HUES64 (cell line): ENCODE measurements at regions not wholly inside any gene's neighbourhood (a gene's known extent, or its start where the extent isn't known, plus 50 kb on each side); places are given as distances from the start of the nearest gene placed in this dataset.
"Not testable (repeated sequence)": the region's sequence is repeated elsewhere in the genome, so short reads cannot be mapped to it uniquely, and the experiment has no call there.

Source experiments
- H3K27ac ChIP-seq: 2 replicates; pipeline ENCODE4 v1.7.0; 2013; ENCODE audit warnings: low read depth, low read length, inconsistent platforms
- H3K27me3 ChIP-seq: 2 replicates; pipeline ENCODE4 v1.6.1; 2013; ENCODE audit warnings: mild to moderate bottlenecking, low read length; ENCODE audit not compliant: insufficient read depth
- H3K36me3 ChIP-seq: 2 replicates; pipeline ENCODE4 v1.6.1; 2013; ENCODE audit warnings: mild to moderate bottlenecking, low read length; ENCODE audit not compliant: insufficient read depth
- H3K4me1 ChIP-seq: 2 replicates; pipeline ENCODE4 v1.6.1; 2013; ENCODE audit warnings: mild to moderate bottlenecking, low read length, moderate library complexity; ENCODE audit not compliant: insufficient read depth
- H3K4me3 ChIP-seq: 2 replicates; pipeline ENCODE4 v1.5.1; 2013; ENCODE audit warnings: mild to moderate bottlenecking, low read length, moderate library complexity
- H3K9ac ChIP-seq: 2 replicates; pipeline ENCODE4 v1.6.1; 2013; ENCODE audit warnings: mild to moderate bottlenecking, low read depth, low read length
- H3K9me3 ChIP-seq: 2 replicates; pipeline ENCODE4 v1.6.1; 2013; ENCODE audit warnings: low read depth, low read length; ENCODE audit not compliant: insufficient read depth
- WGBS: fragments of 150-250, 120-280 bp; methylation state at CpG from one replicate; pipeline ENCODE4 v1.1.7; 2013; ENCODE audit warnings: missing lambda C conversion rate; 5-methylcytosine and 5-hydroxymethylcytosine counted together

- Histone ChIP-seq H3K36me3 (no peaks in the 10 kb centered on the region), H3K9me3 (peaks cover 14% of the 10 kb centered on the region), H3K4me1 (no peaks in the 10 kb centered on the region), H3K4me3 (no peak overlapping the region), H3K27ac (no peak overlapping the region), H3K9ac (no peak overlapping the region), H3K27me3 (no peaks in the 10 kb centered on the region)
Measured at GRCh38 chr11:114942207-114942606, 263.9 kb downstream of the NXPE2 start.

- H3K4me3 ChIP-seq: no peak overlapping the region
- WGBS: 94% methylated on average over 13 of the region's 13 CpGs
- no peak overlapping the region for H3K9ac ChIP-seq
- H3K36me3 ChIP-seq: no peaks in the 10 kb centered on the region
- no peaks in the 10 kb centered on the region for H3K9me3 ChIP-seq
- H3K27ac ChIP-seq: no peak overlapping the region
- no peaks in the 10 kb centered on the region for H3K4me1 ChIP-seq
- H3K27me3 ChIP-seq: no peaks in the 10 kb centered on the region
Measured at GRCh38 chr11:114949614-114950351, 271.5 kb downstream of the NXPE2 start.

GRCh38 chr11:114953039-114953438 lies 274.7 kb downstream of the NXPE2 start:
- 80% methylated on average over 1 of the region's 1 CpG for WGBS

GRCh38 chr11:114955923-114956322 lies 277.6 kb downstream of the NXPE2 start:
- no peak overlapping the region for H3K27ac ChIP-seq
- no peak overlapping the region for H3K9ac ChIP-seq
- no peak overlapping the region for H3K4me3 ChIP-seq
- no peaks in the 10 kb centered on the region for H3K9me3 ChIP-seq
- H3K36me3 ChIP-seq: no peaks in the 10 kb centered on the region
- no peaks in the 10 kb centered on the region for H3K27me3 ChIP-seq
- peaks cover 3% of the 10 kb centered on the region; the same call in 1 of the 2 replicates for H3K4me1 ChIP-seq
- 82% methylated on average over 1 of the region's 1 CpG for WGBS

More at GRCh38 chr11:114953039-114953438, 274.7 kb downstream of the NXPE2 start:
- H3K4me1 ChIP-seq: no peaks in the 10 kb centered on the region
- H3K27me3 ChIP-seq: no peaks in the 10 kb centered on the region
- no peaks in the 10 kb centered on the region for H3K36me3 ChIP-seq
- H3K9me3 ChIP-seq: no peaks in the 10 kb centered on the region
- no peak overlapping the region for H3K27ac ChIP-seq
- H3K9ac ChIP-seq: no peak overlapping the region
- no peak overlapping the region for H3K4me3 ChIP-seq

- 84% methylated on average over 3 of the region's 5 CpGs for WGBS
- Histone ChIP-seq H3K4me1 (peaks cover 6% of the 10 kb centered on the region; the same call in 1 of the 2 replicates), H3K9ac (no peak overlapping the region)
Measured at GRCh38 chr11:114956566-114956965, 278.2 kb downstream of the NXPE2 start.

GRCh38 chr11:114959953-114960505 lies 281.7 kb downstream of the NXPE2 start:
- no peaks in the 10 kb centered on the region for H3K27me3 ChIP-seq
- H3K9me3 ChIP-seq: no peaks in the 10 kb centered on the region
- no peak overlapping the region for H3K9ac ChIP-seq
- H3K4me1 ChIP-seq: peaks cover 8% of the 10 kb centered on the region; the same call in 1 of the 2 replicates
- no peak overlapping the region for H3K27ac ChIP-seq
- WGBS: 90% methylated on average over 8 of the region's 8 CpGs
- no peak overlapping the region for H3K4me3 ChIP-seq
- no peaks in the 10 kb centered on the region for H3K36me3 ChIP-seq

More at GRCh38 chr11:114956566-114956965, 278.2 kb downstream of the NXPE2 start:
- Histone ChIP-seq H3K4me3 (no peak overlapping the region), H3K36me3 (no peaks in the 10 kb centered on the region), H3K27ac (no peak overlapping the region), H3K9me3 (no peaks in the 10 kb centered on the region), H3K27me3 (no peaks in the 10 kb centered on the region)

- not testable (repeated sequence) for H3K9me3 ChIP-seq, H3K4me1 ChIP-seq, H3K36me3 ChIP-seq, H3K27ac ChIP-seq, H3K4me3 ChIP-seq, H3K9ac ChIP-seq, H3K27me3 ChIP-seq
- WGBS: 97% methylated on average over 15 of the region's 21 CpGs
Measured at GRCh38 chr11:114960819-114961218, 282.5 kb downstream of the NXPE2 start.

GRCh38 chr11:114964676-114965214 lies 286.4 kb downstream of the NXPE2 start:
- Histone ChIP-seq H3K27ac (no peak overlapping the region), H3K36me3 (no peaks in the 10 kb centered on the region), H3K4me1 (peaks cover 8% of the 10 kb centered on the region; the same call in 1 of the 2 replicates), H3K9ac (no peak overlapping the region), H3K27me3 (no peaks in the 10 kb centered on the region), H3K4me3 (no peak overlapping the region), H3K9me3 (no peaks in the 10 kb centered on the region)
- WGBS: 88% methylated on average over 4 of the region's 4 CpGs

- 92% methylated on average over 8 of the region's 9 CpGs for WGBS
- Histone ChIP-seq H3K4me1 (peaks cover 19% of the 10 kb centered on the region), H3K36me3 (no peaks in the 10 kb centered on the region), H3K4me3 (no peak overlapping the region), H3K27me3 (no peaks in the 10 kb centered on the region), H3K9me3 (no peaks in the 10 kb centered on the region), H3K27ac (no peak overlapping the region), H3K9ac (no peak overlapping the region)
Measured at GRCh38 chr11:114970927-114971645, 292.8 kb downstream of the NXPE2 start.

- H3K9ac ChIP-seq: no peak overlapping the region
- no peaks in the 10 kb centered on the region for H3K9me3 ChIP-seq
- H3K27ac ChIP-seq: no peak overlapping the region
- no peak overlapping the region for H3K4me3 ChIP-seq
- no peaks in the 10 kb centered on the region for H3K27me3 ChIP-seq
- 25% methylated on average over 2 of the region's 2 CpGs for WGBS
- no peaks in the 10 kb centered on the region for H3K36me3 ChIP-seq
- peaks cover 19% of the 10 kb centered on the region for H3K4me1 ChIP-seq
Measured at GRCh38 chr11:114972105-114972504, 293.8 kb downstream of the NXPE2 start.

- Histone ChIP-seq H3K9ac (no peak overlapping the region), H3K27ac (no peak overlapping the region), H3K36me3 (no peaks in the 10 kb centered on the region), H3K27me3 (no peaks in the 10 kb centered on the region), H3K4me3 (no peak overlapping the region), H3K9me3 (no peaks in the 10 kb centered on the region), H3K4me1 (peaks cover 2% of the 10 kb centered on the region; the same call in 1 of the 2 replicates)
- 92% methylated on average over 4 of the region's 4 CpGs for WGBS
Measured at GRCh38 chr11:114977651-114978050, 299.3 kb downstream of the NXPE2 start.
